HCT116 (cell line): ENCODE measurements at regions not wholly inside any gene's neighbourhood (a gene's known extent, or its start where the extent isn't known, plus 50 kb on each side); places are given as distances from the start of the nearest gene placed in this dataset.
"Not testable (repeated sequence)": the region's sequence is repeated elsewhere in the genome, so short reads cannot be mapped to it uniquely, and the experiment has no call there.

ENCODE experiments used
- ATAC-seq: fragments of 200-7000 bp; cut with Tn5 transposase; 2 replicates; pipeline ENCODE4 v1.9.1; 2020; ENCODE audit warnings: mild to moderate bottlenecking, moderate library complexity
- BruUV-seq: library from RNA; stranded (reverse); fragments of 400-500 nt; replicated peaks from 2 replicates; lab custom pipeline; 2021; lab: Mats Ljungman, UMichigan
- CTCF ChIA-PET: fragments of 300-600 bp; sonication (Branson Sonifier 250); formaldehyde crosslinking; loops from one replicate; lab custom pipeline; 2021; ENCODE audit warnings: antibody characterized with exemption; lab: Charles Lee
- POLR2A ChIA-PET: fragments of 300-600, 350-600 bp; sonication (Branson Sonifier 250); formaldehyde crosslinking; loops from one replicate; lab custom pipeline; 2021; ENCODE audit warnings: antibody characterized with exemption; lab: Charles Lee
- RAD21 ChIA-PET, 2 experiments: fragments of 300-600 bp; sonication (Branson Sonifier 250); formaldehyde crosslinking; loops; one replicate each; lab custom pipeline; 2023; ENCODE audit warnings: low total read pairs in 2 of 2; ENCODE audit not compliant: uncharacterized antibody in 2 of 2, unreplicated experiment in 2 of 2, low non-redundant PET in 1 of 2; lab: Charles Lee
- DNase-seq: peaks from one replicate; pipeline ENCODE4 v3.0.0-alpha.2; 2010; ENCODE audit warnings: low read depth, low spot score
- H2AFZ ChIP-seq: fragments of 200-600 bp; shearing (Covaris generic), sonication (generic); 2 replicates; pipeline ENCODE4 v1.6.1; 2017; ENCODE audit warnings: low read depth, mixed run types, mixed read lengths, antibody characterized with exemption, low read length; ENCODE audit not compliant: poor library complexity, severe bottlenecking
- H3K27ac ChIP-seq: 2 replicates; pipeline ENCODE4 v1.5.1; 2012; ENCODE audit warnings: low read depth, low read length
- H3K27me3 ChIP-seq: fragments of 200-600 bp; sonication (generic); 2 replicates; pipeline ENCODE4 v1.6.1; 2016; ENCODE audit warnings: mixed run types, low read length, mixed read lengths; ENCODE audit not compliant: insufficient read depth
- H3K36me3 ChIP-seq, 2 experiments: fragments of 200-500 bp in 1 of 2; fragments of 200-600 bp in 1 of 2; sonication (Bioruptor generic) in 1 of 2; sonication (generic) in 1 of 2; 2 replicates each; pipeline versions ENCODE4 v1.5.1 to v1.6.1; 2014 to 2016; ENCODE audit warnings: low read length in 2 of 2, inconsistent platforms in 1 of 2, mixed read lengths in 1 of 2, mixed run types in 1 of 2; ENCODE audit not compliant: insufficient read depth in 2 of 2, control insufficient read depth in 1 of 2
- H3K4me1 ChIP-seq, 2 experiments: fragments of 200-600 bp in 1 of 2; sonication (generic) in 1 of 2; 2 replicates each; pipeline versions ENCODE4 v1.5.1 to v1.6.1; 2012 to 2017; ENCODE audit warnings: low read length in 2 of 2, inconsistent platforms in 1 of 2, mild to moderate bottlenecking in 1 of 2, mixed read lengths in 1 of 2, mixed run types in 1 of 2, moderate library complexity in 1 of 2; ENCODE audit not compliant: insufficient read depth in 2 of 2, control insufficient read depth in 1 of 2
- H3K4me2 ChIP-seq: fragments of 200-600 bp; sonication (generic); 2 replicates; pipeline ENCODE4 v1.6.1; 2017; ENCODE audit warnings: mixed run types, low read length, mixed read lengths
- H3K4me3 ChIP-seq, 2 experiments: fragments of 200-600 bp in 1 of 2; sonication (generic) in 1 of 2; replicated peaks in 1 of 2; 2 replicates each; pipeline ENCODE4 v1.5.1; 2011 to 2016; ENCODE audit warnings: low read length in 2 of 2, control low read depth in 1 of 2, low read depth in 1 of 2, mild to moderate bottlenecking in 1 of 2, mixed read lengths in 1 of 2, mixed run types in 1 of 2
- H3K79me2 ChIP-seq: fragments of 200-600 bp; sonication (generic); 2 replicates; pipeline ENCODE4 v1.6.1; 2017; ENCODE audit warnings: mild to moderate bottlenecking, mixed run types, low read length, moderate library complexity, mixed read lengths; ENCODE audit not compliant: insufficient read depth
- H3K9ac ChIP-seq: fragments of 200-600 bp; sonication (generic); 2 replicates; pipeline ENCODE4 v1.6.1; 2016; ENCODE audit warnings: low read length, mixed read lengths
- H3K9me2 ChIP-seq: fragments of 200-600 bp; sonication (generic), shearing (Covaris generic); 2 replicates; pipeline ENCODE4 v1.6.1; 2017; ENCODE audit warnings: mixed run types, mild to moderate bottlenecking, moderate library complexity; ENCODE audit not compliant: insufficient read depth
- H3K9me3 ChIP-seq, 2 experiments: fragments of 200-500 bp in 1 of 2; fragments of 200-600 bp in 1 of 2; sonication (Bioruptor generic) in 1 of 2; sonication (generic) in 1 of 2; 2 replicates each; pipeline ENCODE4 v1.6.1; 2014 to 2017; ENCODE audit warnings: low read length in 2 of 2, mixed read lengths in 2 of 2, inconsistent platforms in 1 of 2, low read depth in 1 of 2, mild to moderate bottlenecking in 1 of 2, mixed run types in 1 of 2, moderate library complexity in 1 of 2; ENCODE audit not compliant: control insufficient read depth in 1 of 2, insufficient read depth in 1 of 2
- H4K20me1 ChIP-seq: fragments of 200-600 bp; sonication (generic), shearing (Covaris generic); 2 replicates; pipeline ENCODE4 v1.6.1; 2017; ENCODE audit warnings: mixed run types, mild to moderate bottlenecking, moderate library complexity; ENCODE audit not compliant: insufficient read depth
- CEBPB ChIP-seq: IDR thresholded peaks from 2 replicates; pipeline ENCODE4 v1.6.1; 2012; ENCODE audit warnings: low read depth
- ZFX ChIP-seq: fragments of 450-650 bp; IDR thresholded peaks from 2 replicates; pipeline ENCODE4 v1.6.1; 2017
- intact Hi-C: fragments of 100-400 bp; cut with micrococcal nuclease; formaldehyde crosslinking; loops from 2 replicates; pipeline ENCODE4 v1.10.0; 2022

DNA sequence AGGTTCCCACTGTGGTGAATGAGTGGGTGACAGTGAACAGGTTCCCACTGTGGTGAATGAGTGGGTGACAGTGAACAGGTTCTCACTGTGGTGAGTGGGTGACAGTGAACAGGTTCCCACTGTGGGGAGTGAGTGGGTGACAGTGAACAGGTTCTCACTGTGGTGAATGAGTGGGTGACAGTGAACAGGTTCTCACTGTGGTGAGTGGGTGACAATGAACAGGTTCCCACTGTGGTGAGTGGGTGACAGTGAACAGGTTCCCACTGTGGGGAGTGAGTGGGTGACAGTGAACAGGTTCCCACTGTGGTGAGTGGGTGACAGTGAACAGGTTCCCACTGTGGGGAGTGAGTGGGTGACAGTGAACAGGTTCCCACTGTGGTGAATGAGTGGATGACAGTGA lies 637.6 kb downstream of the UQCRFS1 start:
- ATAC-seq, H3K79me2 ChIP-seq, BruUV-seq, H3K27me3 ChIP-seq, H2AFZ ChIP-seq, DNase-seq, H4K20me1 ChIP-seq, H3K4me1 ChIP-seq, POLR2A ChIA-PET, H3K4me3 ChIP-seq, CTCF ChIA-PET, H3K4me2 ChIP-seq, H3K9ac ChIP-seq, intact Hi-C loops, RAD21 ChIA-PET, H3K36me3 ChIP-seq, H3K27ac ChIP-seq, H3K9me2 ChIP-seq: not testable (repeated sequence)
- peaks cover 7 to 16% of the 10 kb centered on the region in 2 experiments; a peak in 2 of 4 replicates for H3K9me3 ChIP-seq

GRCh38 chr19:28574212-28574611 lies 638.7 kb downstream of the UQCRFS1 start:
- no TSS peak for BruUV-seq
- POLR2A ChIA-PET, result no interaction called here
- Histone ChIP-seq H3K27ac (no peak overlapping the region), H3K79me2 (no peaks in the 10 kb centered on the region), H3K9me3 (peaks cover 7 to 16% of the 10 kb centered on the region in 2 experiments; a peak in 2 of 4 replicates), H3K4me3 (no peak overlapping the region), H2AFZ (no peak overlapping the region), H3K27me3 (no peaks in the 10 kb centered on the region), H3K4me1 (no peaks in the 10 kb centered on the region), H3K4me2 (no peak overlapping the region), H3K9ac (no peak overlapping the region), H3K36me3 (no peaks in the 10 kb centered on the region), H3K9me2 (no peaks in the 10 kb centered on the region), H4K20me1 (no peaks in the 10 kb centered on the region)
- intact Hi-C loops, result no loop called here
- no peak for ATAC-seq
- no peak for DNase-seq
- no peak for TF ChIP-seq CEBPB
- no peak for TF ChIP-seq ZFX
- CTCF ChIA-PET, result no interaction called here
- RAD21 ChIA-PET, result no interaction called here
